GM20431 (cell line): ENCODE measurements at regions not wholly inside any gene's neighbourhood (a gene's known extent, or its start where the extent isn't known, plus 50 kb on each side); places are given as distances from the start of the nearest gene placed in this dataset.

Experiments
- in situ Hi-C: fragments of 300-500 bp; cut with MseI, MboI; formaldehyde crosslinking; loops from one replicate; pipeline ENCODE4 v1.15.0; 2020; ENCODE audit warnings: low sequenced_read_pairs; ENCODE audit not compliant: unreplicated experiment

- in situ Hi-C loops: no loop called here
These were observed 98.9 kb upstream of the POU1F1 start for GRCh38 chr3:87375231-87375682.

- in situ Hi-C loops: no loop called here
These were observed 93.6 kb upstream of the POU1F1 start for GRCh38 chr3:87370007-87370406.

GRCh38 chr3:87367736-87368135 lies 91.4 kb upstream of the POU1F1 start:
- in situ Hi-C loops: no loop called here

- in situ Hi-C loops: no loop called here
These were observed 87.3 kb upstream of the POU1F1 start for GRCh38 chr3:87363721-87364120.

GRCh38 chr3:87361956-87362355 lies 85.6 kb upstream of the POU1F1 start:
- in situ Hi-C loops: no loop called here

- in situ Hi-C loops: no loop called here
These were observed 84.9 kb upstream of the POU1F1 start for GRCh38 chr3:87361271-87361670.

- in situ Hi-C loops: no loop called here
These were observed 83.4 kb upstream of the POU1F1 start for GRCh38 chr3:87359826-87360225.

- in situ Hi-C loops: no loop called here
These were observed 82.6 kb upstream of the POU1F1 start for GRCh38 chr3:87359025-87359424.

- in situ Hi-C loops: no loop called here
These were observed 81.7 kb upstream of the POU1F1 start for GRCh38 chr3:87358066-87358465.

GRCh38 chr3:87354398-87354797 lies 78.0 kb upstream of the POU1F1 start:
- in situ Hi-C loops: no loop called here

GRCh38 chr3:87351937-87352336 lies 75.6 kb upstream of the POU1F1 start:
- in situ Hi-C loops: no loop called here

- in situ Hi-C loops: no loop called here
These were observed 74.2 kb upstream of the POU1F1 start for GRCh38 chr3:87350367-87351199.

GRCh38 chr3:87349833-87350232 lies 73.4 kb upstream of the POU1F1 start:
- in situ Hi-C loops: no loop called here

- in situ Hi-C loops: no loop called here
These were observed 60.4 kb upstream of the POU1F1 start for GRCh38 chr3:87336761-87337160.

- in situ Hi-C loops: no loop called here
These were observed 59.5 kb upstream of the POU1F1 start for GRCh38 chr3:87335931-87336330.

GRCh38 chr3:87333393-87333892 lies 57.1 kb upstream of the POU1F1 start:
- in situ Hi-C loops: no loop called here

GRCh38 chr3:87332789-87333188 lies 56.4 kb upstream of the POU1F1 start:
- in situ Hi-C loops: no loop called here

- in situ Hi-C loops: no loop called here
These were observed 52.7 kb upstream of the POU1F1 start for GRCh38 chr3:87329065-87329464.
